ENCODE measurements at regions not wholly inside any gene's neighbourhood (a gene's known extent, or its start where the extent isn't known, plus 50 kb on each side); places are given as distances from the start of the nearest gene placed in this dataset.

DNA sequence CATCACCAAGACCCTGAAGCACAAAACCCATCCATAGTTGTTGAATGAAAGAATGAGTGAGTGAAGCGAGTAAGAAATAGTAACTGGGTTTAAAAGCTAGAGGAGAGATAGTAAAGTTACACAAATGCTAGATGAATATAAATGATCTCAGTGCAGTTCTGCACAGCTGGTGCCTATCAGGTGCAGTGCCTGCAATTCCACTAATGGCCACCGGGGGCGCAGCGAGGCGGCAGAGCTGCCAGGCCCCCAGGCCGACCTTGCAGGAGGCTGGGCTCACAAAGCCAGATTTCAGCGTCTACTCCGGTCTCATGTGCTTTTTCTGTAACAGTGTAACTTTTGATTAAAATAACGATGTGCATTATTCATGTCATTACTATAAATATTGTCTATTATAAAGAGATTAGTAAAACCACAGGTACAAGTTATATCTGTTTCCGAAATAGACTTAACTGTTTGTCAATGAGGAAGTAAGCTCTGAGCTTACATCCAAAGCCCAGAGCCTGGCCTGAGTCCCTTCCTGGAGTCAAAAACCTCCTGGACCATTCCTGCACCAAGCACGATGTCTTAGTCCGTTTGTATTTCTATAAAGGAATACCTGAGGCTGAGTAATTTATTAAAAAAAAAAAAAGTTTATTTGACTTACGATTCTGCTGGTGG lies 477.6 kb downstream of the NPHP4 start:
- no peak for TF ChIP-seq TAF1 (IDR thresholded peaks at IDR 0.05; ENCODE audit: borderline replicate concordance, insufficient read depth, low read length)
- no peak for TF ChIP-seq SIN3A (IDR thresholded peaks at IDR 0.05; ENCODE audit: borderline replicate concordance, insufficient read depth, low read length)
- TF ChIP-seq, protein P1, sequence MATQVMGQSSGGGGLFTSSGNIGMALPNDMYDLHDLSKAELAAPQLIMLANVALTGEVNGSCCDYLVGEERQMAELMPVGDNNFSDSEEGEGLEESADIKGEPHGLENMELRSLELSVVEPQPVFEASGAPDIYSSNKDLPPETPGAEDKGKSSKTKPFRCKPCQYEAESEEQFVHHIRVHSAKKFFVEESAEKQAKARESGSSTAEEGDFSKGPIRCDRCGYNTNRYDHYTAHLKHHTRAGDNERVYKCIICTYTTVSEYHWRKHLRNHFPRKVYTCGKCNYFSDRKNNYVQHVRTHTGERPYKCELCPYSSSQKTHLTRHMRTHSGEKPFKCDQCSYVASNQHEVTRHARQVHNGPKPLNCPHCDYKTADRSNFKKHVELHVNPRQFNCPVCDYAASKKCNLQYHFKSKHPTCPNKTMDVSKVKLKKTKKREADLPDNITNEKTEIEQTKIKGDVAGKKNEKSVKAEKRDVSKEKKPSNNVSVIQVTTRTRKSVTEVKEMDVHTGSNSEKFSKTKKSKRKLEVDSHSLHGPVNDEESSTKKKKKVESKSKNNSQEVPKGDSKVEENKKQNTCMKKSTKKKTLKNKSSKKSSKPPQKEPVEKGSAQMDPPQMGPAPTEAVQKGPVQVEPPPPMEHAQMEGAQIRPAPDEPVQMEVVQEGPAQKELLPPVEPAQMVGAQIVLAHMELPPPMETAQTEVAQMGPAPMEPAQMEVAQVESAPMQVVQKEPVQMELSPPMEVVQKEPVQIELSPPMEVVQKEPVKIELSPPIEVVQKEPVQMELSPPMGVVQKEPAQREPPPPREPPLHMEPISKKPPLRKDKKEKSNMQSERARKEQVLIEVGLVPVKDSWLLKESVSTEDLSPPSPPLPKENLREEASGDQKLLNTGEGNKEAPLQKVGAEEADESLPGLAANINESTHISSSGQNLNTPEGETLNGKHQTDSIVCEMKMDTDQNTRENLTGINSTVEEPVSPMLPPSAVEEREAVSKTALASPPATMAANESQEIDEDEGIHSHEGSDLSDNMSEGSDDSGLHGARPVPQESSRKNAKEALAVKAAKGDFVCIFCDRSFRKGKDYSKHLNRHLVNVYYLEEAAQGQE (IDR thresholded peaks at IDR 0.05; ENCODE audit: insufficient read depth in 1 of 2, low read depth in 2 of 2, low read length in 2 of 2): no peak
- no peak for TF ChIP-seq POLR2AphosphoS5 (IDR thresholded peaks at IDR 0.05; ENCODE audit: low read depth, low read length)

Data from PFSK-1 (cell line).